Neuronal stem cell (in vitro differentiated cells): ENCODE measurements at regions not wholly inside any gene's neighbourhood (a gene's known extent, or its start where the extent isn't known, plus 50 kb on each side); places are given as distances from the start of the nearest gene placed in this dataset.
"Not testable (repeated sequence)": the region's sequence is repeated elsewhere in the genome, so short reads cannot be mapped to it uniquely, and the experiment has no call there.

ENCODE experiments used
- DNase-seq: peaks from one replicate; pipeline ENCODE4 v3.0.0-alpha.2; 2013; ENCODE audit warnings: low spot score
- H2AFZ ChIP-seq: one replicate; pipeline ENCODE4 v1.6.1; 2013; ENCODE audit warnings: mild to moderate bottlenecking, low read length, inconsistent platforms
- H2AK5ac ChIP-seq: 2 replicates; pipeline ENCODE4 v1.6.1; 2013; ENCODE audit warnings: low read depth, mild to moderate bottlenecking, inconsistent platforms, low read length, moderate library complexity, mixed read lengths
- H2BK120ac ChIP-seq: 2 replicates; pipeline ENCODE4 v1.6.1; 2013; ENCODE audit warnings: low read depth, mild to moderate bottlenecking, inconsistent platforms, low read length, moderate library complexity, mixed read lengths
- H2BK12ac ChIP-seq: one replicate; pipeline ENCODE4 v1.6.1; 2013; ENCODE audit warnings: low read length, inconsistent platforms
- H2BK15ac ChIP-seq: 2 replicates; pipeline ENCODE4 v1.6.1; 2013; ENCODE audit warnings: mild to moderate bottlenecking, low read length, inconsistent platforms, mixed read lengths
- H2BK5ac ChIP-seq: one replicate; pipeline ENCODE4 v1.6.1; 2013; ENCODE audit warnings: inconsistent platforms, mild to moderate bottlenecking, low read length, moderate library complexity
- H3K14ac ChIP-seq: one replicate; pipeline ENCODE4 v1.6.1; 2013; ENCODE audit warnings: low read length, inconsistent platforms
- H3K18ac ChIP-seq: 2 replicates; pipeline ENCODE4 v1.6.1; 2013; ENCODE audit warnings: low read length, inconsistent platforms
- H3K23ac ChIP-seq: 2 replicates; pipeline ENCODE4 v1.6.1; 2013; ENCODE audit warnings: low read depth, mild to moderate bottlenecking, mixed read lengths, low read length, inconsistent platforms; ENCODE audit not compliant: poor library complexity
- H3K27ac ChIP-seq: replicated peaks from 3 replicates; pipeline ENCODE4 v1.5.1; 2013; ENCODE audit warnings: low read length, inconsistent platforms
- H3K27me3 ChIP-seq, 3 experiments: 2 replicates each; pipeline ENCODE4 v1.6.1; 2013; ENCODE audit warnings: low read length in 3 of 3, mild to moderate bottlenecking in 2 of 3, inconsistent platforms in 1 of 3, low read depth in 1 of 3, mixed read lengths in 1 of 3, moderate library complexity in 1 of 3; ENCODE audit not compliant: control insufficient read depth in 3 of 3, insufficient read depth in 3 of 3
- H3K36me3 ChIP-seq, 2 donors: replicated peaks in 1 of 2; 2 replicates each; pipeline ENCODE4 v1.6.1; 2013; ENCODE audit warnings: low read length in 2 of 2; ENCODE audit not compliant: control insufficient read depth in 2 of 2, insufficient read depth in 2 of 2
- H3K4ac ChIP-seq: 2 replicates; pipeline ENCODE4 v1.6.1; 2013; ENCODE audit warnings: inconsistent platforms, mild to moderate bottlenecking, low read length, moderate library complexity
- H3K4me1 ChIP-seq, 2 donors: 1 replicate in 1 of 2; 2 replicates in 1 of 2; pipeline ENCODE4 v1.6.1; 2013; ENCODE audit warnings: low read length in 2 of 2, low read depth in 1 of 2; ENCODE audit not compliant: control insufficient read depth in 2 of 2, insufficient read depth in 1 of 2
- H3K4me2 ChIP-seq: one replicate; pipeline ENCODE4 v1.6.1; 2013; ENCODE audit warnings: mild to moderate bottlenecking, low read length, inconsistent platforms; ENCODE audit not compliant: insufficient read depth, poor library complexity, severe bottlenecking
- H3K4me3 ChIP-seq, 2 donors: 2 replicates each; pipeline ENCODE4 v1.5.1; 2013; ENCODE audit warnings: low read length in 2 of 2, mild to moderate bottlenecking in 2 of 2, inconsistent platforms in 1 of 2, moderate library complexity in 1 of 2
- H3K79me1 ChIP-seq: one replicate; pipeline ENCODE4 v1.6.1; 2013; ENCODE audit warnings: low read depth, mild to moderate bottlenecking, inconsistent platforms, low read length, moderate library complexity
- H3K9ac ChIP-seq: one replicate; pipeline ENCODE4 v1.6.1; 2013; ENCODE audit warnings: mild to moderate bottlenecking, low read depth, low read length, inconsistent platforms; ENCODE audit not compliant: poor library complexity
- H3K9me3 ChIP-seq, 2 donors: replicated peaks in 1 of 2; 2 replicates each; pipeline versions ENCODE3 to v1.6.1; 2013; ENCODE audit warnings: low read length in 2 of 2, mild to moderate bottlenecking in 2 of 2, inconsistent platforms in 1 of 2, low read depth in 1 of 2, mixed read lengths in 1 of 2, moderate library complexity in 1 of 2; ENCODE audit not compliant: control insufficient read depth in 2 of 2, insufficient read depth in 1 of 2
- H4K8ac ChIP-seq: one replicate; pipeline ENCODE4 v1.6.1; 2013; ENCODE audit warnings: low read depth, mild to moderate bottlenecking, inconsistent platforms, low read length, moderate library complexity
- H4K91ac ChIP-seq: one replicate; pipeline ENCODE4 v1.6.1; 2013; ENCODE audit warnings: low read length, low read depth, mild to moderate bottlenecking, inconsistent platforms; ENCODE audit not compliant: poor library complexity
- WGBS, 2 donors: extraction: QIAGEN DNeasy Blood & Tissue Kit; methylation state at CpG; one replicate each; pipeline ENCODE4 v1.1.7; 2013; ENCODE audit warnings: missing lambda C conversion rate in 2 of 2, mixed read lengths in 1 of 2; ENCODE audit not compliant: insufficient read length in 2 of 2, insufficient replicate concordance in 1 of 2; ENCODE audit errors: extremely low coverage in 2 of 2; 5-methylcytosine and 5-hydroxymethylcytosine counted together

GRCh38 chr12:92395322-92395721, 249.7 kb upstream of the BTG1 start:
- H2BK120ac ChIP-seq = no peak overlapping the region
- no CpG with 5 or more reads among the region's 2 CpGs for WGBS, 2 donors
- H3K4me2 ChIP-seq = no peak overlapping the region
- H3K23ac ChIP-seq = no peak overlapping the region
- H3K4me3 ChIP-seq = no peak overlapping the region
- no peak overlapping the region for H3K14ac ChIP-seq
- H4K8ac ChIP-seq = no peak overlapping the region
- H2BK5ac ChIP-seq = no peak overlapping the region
- no peak overlapping the region for H2AK5ac ChIP-seq
- H2AFZ ChIP-seq = no peak overlapping the region
- no peak overlapping the region for H2BK15ac ChIP-seq
- no peak overlapping the region for H3K18ac ChIP-seq
- no peak overlapping the region for H3K9ac ChIP-seq
- DNase-seq = no peak
- H3K36me3 ChIP-seq = no peaks in the 10 kb centered on the region
- peaks cover 3 to 11% of the 10 kb centered on the region in 2 donors for H3K9me3 ChIP-seq
- H4K91ac ChIP-seq = no peak overlapping the region
- no peak overlapping the region for H2BK12ac ChIP-seq
- no peaks in the 10 kb centered on the region for H3K79me1 ChIP-seq
- H3K27me3 ChIP-seq = no peaks in the 10 kb centered on the region
- no peak overlapping the region for H3K4ac ChIP-seq
- H3K4me1 ChIP-seq = peaks cover 0 to 1% of the 10 kb centered on the region in 2 donors
- no peak overlapping the region for H3K27ac ChIP-seq

GRCh38 chr12:92394895-92395294, 249.2 kb upstream of the BTG1 start:
- Histone ChIP-seq H2BK5ac (no peak overlapping the region), H2BK12ac (no peak overlapping the region), H3K9ac (no peak overlapping the region), H4K91ac (no peak overlapping the region), H4K8ac (no peak overlapping the region), H3K27ac (no peak overlapping the region), H3K4me2 (no peak overlapping the region), H2BK15ac (no peak overlapping the region), H2AK5ac (no peak overlapping the region), H3K14ac (no peak overlapping the region), H3K79me1 (no peaks in the 10 kb centered on the region), H3K18ac (no peak overlapping the region), H3K23ac (no peak overlapping the region), H2AFZ (no peak overlapping the region), H3K4me1 (peaks cover 0 to 1% of the 10 kb centered on the region in 2 donors), H3K36me3 (no peaks in the 10 kb centered on the region), H3K4me3 (no peak overlapping the region), H3K4ac (no peak overlapping the region), H3K9me3 (peaks cover 3 to 11% of the 10 kb centered on the region in 2 donors), H3K27me3 (peaks cover 0 to under 1% (median 0%) of the 10 kb centered on the region in 3 experiments), H2BK120ac (no peak overlapping the region)
- DNase-seq = no peak
- WGBS, 2 donors = no CpG with 5 or more reads among the region's 1 CpG

- no CpG with 5 or more reads among the region's 7 CpGs for WGBS, 2 donors
- Histone ChIP-seq H3K4me1 (no peaks in the 10 kb centered on the region), H3K4ac (no peak overlapping the region), H4K91ac (no peak overlapping the region), H2BK15ac (no peak overlapping the region), H3K23ac (no peak overlapping the region), H3K4me3 (no peak overlapping the region), H3K36me3 (no peaks in the 10 kb centered on the region), H3K9me3 (peaks cover 3 to 11% of the 10 kb centered on the region in 2 donors), H2AK5ac (no peak overlapping the region), H2BK12ac (no peak overlapping the region), H3K18ac (no peak overlapping the region), H3K4me2 (no peak overlapping the region), H2AFZ (no peak overlapping the region), H3K27ac (no peak overlapping the region), H3K79me1 (no peaks in the 10 kb centered on the region), H2BK120ac (no peak overlapping the region), H3K27me3 (peaks cover 0 to 5% (median 0%) of the 10 kb centered on the region in 3 experiments), H3K9ac (no peak overlapping the region), H3K14ac (no peak overlapping the region), H2BK5ac (no peak overlapping the region), H4K8ac (no peak overlapping the region)
- DNase-seq = no peak
Observed at GRCh38 chr12:92393504-92393903, 247.9 kb upstream of the BTG1 start.

- not testable (repeated sequence) for H2AFZ ChIP-seq, H2BK12ac ChIP-seq, H3K4ac ChIP-seq, H2AK5ac ChIP-seq, H2BK15ac ChIP-seq, H3K27ac ChIP-seq, H3K23ac ChIP-seq, H3K27me3 ChIP-seq, H3K14ac ChIP-seq, H4K91ac ChIP-seq, H3K4me2 ChIP-seq, H3K79me1 ChIP-seq, DNase-seq, H4K8ac ChIP-seq, H3K18ac ChIP-seq, H3K4me1 ChIP-seq, H3K4me3 ChIP-seq, H2BK5ac ChIP-seq, H2BK120ac ChIP-seq, H3K36me3 ChIP-seq, H3K9ac ChIP-seq
- no CpG with 5 or more reads among the region's 1 CpG for WGBS, 2 donors
- H3K9me3 ChIP-seq = peaks cover 3 to 11% of the 10 kb centered on the region in 2 donors
Observed at GRCh38 chr12:92391726-92392125, 246.1 kb upstream of the BTG1 start.
